GM19372 (cell line): ENCODE measurements at regions not wholly inside any gene's neighbourhood (a gene's known extent, or its start where the extent isn't known, plus 50 kb on each side); places are given as distances from the start of the nearest gene placed in this dataset.

Source experiments
- ATAC-seq: cut with Tn5 transposase; IDR thresholded peaks from one replicate; pipeline ENCODE4 v1.9.1; 2021; ENCODE audit warnings: mild to moderate bottlenecking, low read depth, moderate library complexity; ENCODE audit not compliant: unreplicated experiment

DNA sequence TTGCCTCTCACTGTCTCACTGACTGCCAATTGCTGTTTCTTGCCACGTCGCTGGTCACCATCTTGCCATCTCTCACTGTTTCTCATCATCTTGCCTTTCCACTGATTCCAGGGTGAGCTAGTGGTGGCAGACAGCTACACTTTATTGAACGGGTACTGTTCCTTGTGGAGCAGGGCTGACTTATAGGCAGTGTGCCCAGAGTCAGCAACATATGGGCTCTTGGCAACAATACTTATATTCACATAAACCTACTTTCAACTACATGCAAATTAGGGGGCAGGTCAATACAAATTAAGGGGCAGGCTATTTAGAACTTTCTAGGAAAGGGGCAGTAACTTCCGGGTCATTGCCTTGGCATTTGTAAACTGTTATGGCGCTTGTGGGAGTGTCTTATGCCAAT, 186.2 kb upstream of the SYNDIG1 start:
- ATAC-seq, result no peak

DNA sequence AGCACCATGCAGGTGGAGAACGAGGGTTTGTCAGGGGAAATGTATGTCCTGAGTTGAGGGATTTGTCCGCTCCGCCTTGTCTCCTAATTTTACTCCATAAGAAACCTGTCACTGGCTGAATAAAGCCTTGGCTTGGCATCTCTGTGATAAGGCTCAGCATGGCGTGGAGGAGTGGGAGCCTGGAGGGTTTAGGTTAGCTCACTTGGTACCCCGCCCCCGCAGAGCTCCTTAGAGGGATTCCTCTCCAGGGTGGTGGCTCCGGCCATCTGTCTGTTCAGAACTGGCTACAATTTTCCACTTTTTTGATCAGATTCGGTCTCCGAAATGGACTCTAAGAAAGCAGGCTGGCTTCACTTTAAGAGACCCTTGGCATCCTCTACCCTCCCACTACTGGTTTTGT, 192.2 kb upstream of the SYNDIG1 start:
- no peak for ATAC-seq

DNA sequence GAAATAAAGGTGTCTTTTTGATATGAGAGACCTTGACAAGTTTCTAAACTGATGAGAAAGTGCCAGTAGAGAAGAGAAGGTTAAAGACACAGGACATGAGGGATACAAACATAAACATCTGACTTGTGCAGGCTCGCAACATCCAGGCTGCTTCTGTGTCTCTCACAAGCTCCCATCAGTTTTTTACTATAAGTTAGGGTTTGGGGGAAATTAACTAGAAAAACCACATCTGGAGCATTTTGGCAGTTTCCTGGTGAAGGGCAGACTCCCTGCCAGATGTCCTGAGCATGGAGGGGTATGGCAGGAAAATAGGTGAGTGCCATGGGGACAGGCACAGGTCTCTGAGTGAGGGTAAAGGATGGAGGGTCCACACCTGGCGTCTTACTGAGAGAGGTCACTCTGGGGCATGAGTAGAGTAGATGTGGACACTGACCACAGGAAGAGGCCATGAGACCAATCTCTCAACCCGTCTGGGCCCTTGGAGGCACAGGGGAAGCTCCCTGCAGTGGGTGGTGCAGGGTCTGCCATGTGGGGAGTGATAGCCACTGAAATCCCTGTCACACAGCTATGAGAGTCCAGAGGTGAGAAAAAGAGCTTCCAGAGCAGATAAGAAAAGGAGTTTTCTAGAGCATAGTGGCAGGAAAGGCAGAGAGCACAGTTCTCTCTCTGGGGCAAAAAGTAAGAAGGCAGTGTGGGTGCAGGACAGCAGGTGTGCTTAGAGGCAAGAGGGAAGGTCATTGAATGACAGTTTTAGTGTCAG, 193.3 kb upstream of the SYNDIG1 start:
- ATAC-seq, result no peak

DNA sequence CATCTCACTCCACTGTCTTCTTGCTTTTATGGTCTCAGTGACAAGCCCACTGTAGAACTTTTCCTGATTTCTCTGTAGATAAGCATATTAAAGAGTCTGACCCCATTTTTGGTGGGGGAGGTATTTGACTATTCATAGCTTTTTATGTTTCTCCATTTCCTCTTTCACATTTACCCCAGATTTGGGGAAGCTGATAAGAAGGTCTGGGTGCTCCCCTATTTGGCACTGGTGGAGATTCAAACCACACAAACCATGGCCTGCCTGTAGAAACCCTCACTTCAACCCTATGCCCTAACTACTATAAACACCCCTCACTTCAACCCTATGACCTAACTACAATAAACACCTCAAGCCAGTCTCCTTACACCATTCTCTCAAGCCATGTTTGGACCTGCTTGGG, 196.2 kb upstream of the SYNDIG1 start:
- no peak for ATAC-seq

GRCh38 chr20:24261351-24261750, 208.1 kb upstream of the SYNDIG1 start:
- ATAC-seq, result no peak

GRCh38 chr20:24257171-24257570, 212.3 kb upstream of the SYNDIG1 start:
- no peak for ATAC-seq

- no peak for ATAC-seq
These were observed 213.1 kb upstream of the SYNDIG1 start for GRCh38 chr20:24256307-24256706.

GRCh38 chr20:24254480-24254879, 214.9 kb upstream of the SYNDIG1 start:
- no peak for ATAC-seq

DNA sequence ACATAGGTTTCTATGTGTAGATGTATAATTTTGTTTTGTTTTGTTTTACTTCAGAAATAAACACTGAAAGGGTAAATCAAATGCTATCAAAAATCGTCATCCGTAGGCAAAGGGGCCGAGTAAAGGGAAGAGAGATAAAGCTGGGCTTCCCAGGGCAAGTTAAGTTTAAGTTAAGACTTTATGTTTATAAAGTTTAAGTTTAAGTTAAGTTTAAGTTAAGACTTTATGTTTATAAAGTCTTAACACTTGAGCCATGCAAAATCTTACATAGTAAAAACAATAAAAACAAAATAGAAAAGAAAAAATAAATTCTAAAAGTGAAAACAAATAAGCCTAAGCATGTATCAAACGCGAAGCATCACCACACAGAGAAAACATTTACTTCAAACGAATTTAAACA, 216.1 kb upstream of the SYNDIG1 start:
- no peak for ATAC-seq

GRCh38 chr20:24245094-24245493, 224.3 kb upstream of the SYNDIG1 start:
- no peak for ATAC-seq

- no peak for ATAC-seq
These were observed 226.7 kb upstream of the SYNDIG1 start for GRCh38 chr20:24242763-24243162.

DNA sequence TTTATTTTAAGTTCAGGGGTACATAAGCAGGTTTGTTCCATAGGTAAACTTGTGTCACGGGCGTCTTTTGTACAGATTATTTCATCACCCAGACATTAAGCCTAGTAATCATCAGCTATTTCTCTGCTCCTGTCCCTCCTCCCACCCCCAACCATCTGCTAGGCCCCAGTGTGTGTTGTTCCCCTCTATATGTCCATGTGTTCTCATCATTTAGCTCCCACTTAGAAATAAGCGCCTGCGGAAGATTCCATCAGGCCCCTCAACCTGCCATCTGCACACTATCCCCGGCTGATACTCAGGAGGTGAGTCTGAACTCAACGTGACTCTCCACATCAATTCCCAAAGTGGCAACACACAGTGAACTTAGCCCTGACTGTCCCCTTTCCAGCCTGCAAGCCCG, 228.0 kb upstream of the SYNDIG1 start:
- no peak for ATAC-seq

GRCh38 chr20:24236963-24237362, 232.5 kb upstream of the SYNDIG1 start:
- ATAC-seq, result no peak

DNA sequence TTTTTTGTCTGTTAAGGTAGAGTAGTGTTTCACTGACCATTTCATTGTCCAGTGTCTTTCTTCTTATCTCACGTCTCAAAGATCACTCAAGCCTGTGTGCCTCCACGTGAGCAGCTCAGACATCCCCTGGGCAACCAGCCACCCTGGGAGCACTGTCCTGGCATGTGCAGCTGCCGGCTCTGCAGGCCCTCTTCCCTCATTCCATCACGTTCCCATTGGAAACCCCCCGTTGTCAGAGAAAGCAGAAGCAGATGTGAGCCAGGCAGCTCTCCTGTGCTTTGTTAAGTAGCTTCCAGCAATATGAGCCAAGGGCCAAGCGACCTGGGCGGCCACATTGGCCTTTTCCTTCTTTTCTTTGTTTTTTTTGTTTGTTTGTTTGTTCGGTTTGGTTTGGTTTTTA, 233.2 kb upstream of the SYNDIG1 start:
- ATAC-seq, result no peak

DNA sequence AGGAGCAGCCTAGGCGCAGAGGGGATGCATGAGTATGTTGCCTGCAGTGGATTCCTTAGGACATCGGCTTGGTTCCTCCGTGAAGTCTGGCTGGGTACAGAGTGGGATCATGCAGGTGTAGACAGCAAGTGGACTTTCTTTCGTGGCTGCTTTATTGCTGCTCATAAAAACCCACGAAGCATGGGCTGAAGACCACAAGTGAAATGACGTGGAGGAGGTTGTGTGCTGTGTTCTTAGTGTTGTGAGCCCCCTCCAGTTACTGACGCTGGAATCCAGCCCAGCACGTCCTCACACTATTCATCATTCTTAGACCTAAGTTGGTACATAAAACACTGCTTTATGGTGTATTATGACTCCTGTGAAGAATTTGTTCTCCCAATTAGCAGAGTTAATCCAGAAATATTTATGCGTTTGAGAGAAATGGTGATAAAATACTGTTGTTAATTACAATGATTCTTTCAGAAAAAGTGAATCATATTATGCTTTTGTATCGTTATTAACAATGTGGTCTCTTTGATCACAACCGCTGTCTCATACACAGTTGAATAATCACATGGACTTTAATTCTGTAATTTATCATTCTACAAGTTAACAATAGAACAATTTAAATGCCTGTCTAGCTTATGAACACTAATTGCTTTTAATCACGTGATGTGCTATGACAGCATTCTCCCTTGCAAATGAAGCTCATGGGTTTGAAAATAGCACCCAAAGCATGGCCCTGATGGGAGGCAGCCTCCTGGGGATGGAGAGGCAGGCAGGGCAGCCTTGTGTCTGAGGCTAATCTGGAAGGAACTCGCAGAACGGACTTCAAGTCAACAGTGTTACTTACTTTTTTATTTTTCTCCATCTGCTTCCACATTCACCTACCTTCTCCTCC, 233.9 kb upstream of the SYNDIG1 start:
- no peak for ATAC-seq

DNA sequence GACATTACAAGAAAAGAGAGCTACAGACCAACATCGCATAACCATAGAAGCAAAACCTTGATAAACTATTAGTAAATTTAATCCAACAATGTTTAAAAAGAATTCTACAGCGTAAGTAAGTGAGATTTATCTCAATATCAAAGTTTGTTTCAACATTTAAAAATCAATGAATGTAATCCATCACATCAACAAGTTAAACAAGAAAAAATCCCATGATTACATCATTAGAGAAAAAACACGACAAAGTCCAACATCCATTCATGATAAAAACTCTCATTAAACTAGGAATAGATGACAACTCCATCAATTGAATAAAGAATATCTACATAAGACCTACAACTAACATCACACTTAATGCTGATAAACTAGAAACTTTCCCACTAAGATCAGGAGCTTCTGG, 239.0 kb upstream of the GGTLC1 start:
- no peak for ATAC-seq

GRCh38 chr20:24212494-24212893, 223.9 kb upstream of the GGTLC1 start:
- ATAC-seq, result no peak

DNA sequence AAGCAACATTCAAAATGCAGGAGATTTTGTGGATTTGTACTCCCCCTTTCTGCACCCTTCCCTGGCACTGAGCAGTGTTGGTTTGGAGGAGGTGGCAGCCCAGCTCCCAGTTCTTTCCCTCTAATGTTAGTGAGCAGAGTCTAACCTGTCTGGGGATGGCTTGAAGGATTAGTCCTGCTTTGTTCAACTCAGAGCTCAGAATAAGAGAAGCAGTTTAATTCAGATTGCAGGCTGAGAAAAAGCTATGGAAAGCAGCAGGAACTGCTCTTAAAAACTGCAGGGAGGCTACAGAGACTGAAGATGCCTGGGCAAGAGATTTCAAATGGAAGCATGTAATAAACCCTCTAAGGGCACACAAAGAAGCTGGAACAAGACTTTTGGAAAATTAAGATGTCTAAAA, 223.4 kb upstream of the GGTLC1 start:
- ATAC-seq, result no peak

GRCh38 chr20:24210356-24210755, 221.8 kb upstream of the GGTLC1 start:
- ATAC-seq, result no peak

DNA sequence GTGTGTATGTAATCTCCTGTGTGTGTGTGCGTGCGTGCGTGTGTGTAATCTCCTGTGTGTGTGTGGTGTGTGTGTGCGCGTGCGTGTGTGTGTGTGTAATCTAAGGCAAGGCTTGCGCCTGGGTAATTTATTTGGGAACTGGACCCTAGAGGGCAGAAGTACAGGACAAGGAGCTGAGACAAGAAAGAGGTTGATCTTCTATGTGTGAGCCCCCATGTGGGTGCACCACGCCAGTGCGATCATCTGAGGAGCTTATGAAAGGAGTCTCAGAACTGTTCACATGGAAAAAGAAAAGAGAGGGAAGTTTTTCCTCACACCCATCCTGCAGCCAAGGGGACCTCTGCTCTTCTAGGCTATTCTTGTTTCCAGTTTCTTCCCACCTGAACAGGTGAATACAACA, 220.1 kb upstream of the GGTLC1 start:
- no peak for ATAC-seq

GRCh38 chr20:24207803-24208300, 219.3 kb upstream of the GGTLC1 start:
- no peak for ATAC-seq

GRCh38 chr20:24206995-24207394, 218.4 kb upstream of the GGTLC1 start:
- no peak for ATAC-seq
